HL-60/S4 treated with phorbol 12-myristate 13-acetate at 8.2 ng/mL for 4 days and 3 days (cell line): ENCODE measurements at regions not wholly inside any gene's neighbourhood (a gene's known extent, or its start where the extent isn't known, plus 50 kb on each side); places are given as distances from the start of the nearest gene placed in this dataset.

Experiments used
- in situ Hi-C: fragments of 300-500 bp; cut with MboI; formaldehyde crosslinking; loops from 2 replicates; pipeline ENCODE4 v1.15.0; 2022; ENCODE audit warnings: low sequenced_read_pairs

DNA sequence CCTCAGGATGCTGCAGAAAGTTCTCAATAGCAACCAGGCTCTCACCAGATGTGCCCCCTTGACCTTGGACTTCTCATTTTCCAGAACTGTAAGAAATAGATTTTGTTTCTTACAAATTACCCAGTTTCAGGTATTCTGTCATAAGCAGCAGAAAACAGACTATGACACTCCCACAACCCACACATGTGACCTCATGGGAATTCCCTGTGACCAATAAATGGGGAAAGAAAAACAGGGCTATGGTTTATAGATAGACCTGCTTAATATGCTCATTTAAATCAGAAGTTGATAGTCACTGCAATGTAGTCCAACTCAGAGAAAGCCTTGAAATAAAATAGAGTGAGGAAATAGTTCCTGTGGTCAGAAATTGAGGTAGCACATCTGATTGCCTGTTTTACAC, 380.9 kb upstream of the PTBP2 start:
- in situ Hi-C loops = no loop called here

DNA sequence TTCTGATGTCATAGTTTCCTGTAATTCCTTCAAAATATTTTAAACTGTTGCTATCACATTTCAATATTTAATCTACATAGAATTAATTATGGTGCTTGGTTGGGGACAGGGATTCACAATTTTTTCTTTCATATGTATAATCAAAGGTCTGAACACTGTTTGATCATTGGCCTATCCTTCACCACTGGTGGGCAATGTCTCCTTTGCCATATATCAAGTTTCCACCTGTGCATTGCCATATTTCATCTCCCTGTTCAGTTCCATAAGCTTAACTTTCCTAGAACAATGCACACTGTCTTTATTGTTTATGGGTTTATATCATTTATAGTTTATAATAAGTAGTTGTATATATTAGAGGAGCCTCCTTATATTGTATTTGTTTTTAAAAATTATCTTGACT, 374.9 kb upstream of the PTBP2 start:
- in situ Hi-C loops = no loop called here

DNA sequence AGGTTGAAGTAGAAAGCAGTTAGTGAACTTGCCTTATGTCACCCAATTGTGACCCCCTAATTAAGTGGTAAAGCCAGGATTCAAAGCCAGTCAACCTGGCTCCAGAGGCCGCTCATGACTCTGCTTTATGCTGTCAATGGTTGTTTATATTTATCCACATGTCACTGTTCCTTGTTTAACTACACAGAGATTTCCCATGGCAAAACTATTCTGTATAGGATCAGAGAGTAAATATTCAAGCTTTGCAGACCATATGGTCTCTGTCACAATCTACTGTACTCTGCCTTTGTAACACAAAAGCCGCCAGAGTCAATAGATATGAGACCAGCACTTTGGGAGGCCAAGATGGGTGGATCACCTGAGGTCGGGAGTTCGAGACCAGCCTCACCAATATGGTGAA, 371.7 kb upstream of the PTBP2 start:
- in situ Hi-C loops = loop anchor here (25.0 kb wide), 1 partner anchor 113 kb away; no protein-coding TSS in a partner anchor

DNA sequence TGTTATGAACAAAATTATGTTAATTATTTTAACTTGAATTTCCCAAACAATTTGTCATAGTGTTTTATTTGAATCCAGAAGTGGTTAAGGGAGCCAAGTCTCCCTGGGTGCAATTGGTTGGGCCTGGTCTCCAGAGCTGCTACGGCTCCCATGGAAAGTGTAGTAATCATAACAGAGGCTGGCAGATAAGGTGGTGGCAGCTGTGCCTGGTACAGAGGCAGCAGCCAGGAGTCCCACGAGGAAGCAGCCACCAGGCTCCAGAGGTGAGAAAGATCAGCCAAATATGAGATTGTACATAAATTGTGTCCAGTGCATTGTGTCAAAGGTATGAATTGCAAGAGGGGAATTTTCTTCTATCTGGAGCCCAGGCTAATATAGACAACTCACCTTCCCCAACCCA, 368.9 kb upstream of the PTBP2 start:
- in situ Hi-C loops = loop anchor here (25.0 kb wide), 1 partner anchor 115 kb away; no protein-coding TSS in a partner anchor

DNA sequence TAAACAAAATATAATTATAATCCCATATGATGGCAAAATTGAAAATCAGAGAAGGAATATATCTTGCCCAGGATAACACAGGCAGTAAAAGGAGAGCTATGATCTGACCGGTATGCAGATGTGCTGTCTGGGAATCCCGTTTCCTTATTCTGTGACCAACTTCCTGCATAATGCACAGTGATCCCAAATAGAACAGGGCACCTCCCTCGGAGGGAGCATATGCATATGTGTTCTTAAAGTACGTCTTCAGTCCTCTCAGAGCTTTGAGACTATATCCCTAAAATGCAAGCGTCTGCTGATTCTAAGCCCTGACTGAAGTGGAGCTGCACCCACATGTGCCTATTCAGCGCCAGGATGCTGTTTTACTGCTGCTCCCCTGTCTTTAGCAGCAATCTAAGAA, 366.1 kb upstream of the PTBP2 start:
- in situ Hi-C loops = loop anchor here (25.0 kb wide), 1 partner anchor 118 kb away; no protein-coding TSS in a partner anchor

DNA sequence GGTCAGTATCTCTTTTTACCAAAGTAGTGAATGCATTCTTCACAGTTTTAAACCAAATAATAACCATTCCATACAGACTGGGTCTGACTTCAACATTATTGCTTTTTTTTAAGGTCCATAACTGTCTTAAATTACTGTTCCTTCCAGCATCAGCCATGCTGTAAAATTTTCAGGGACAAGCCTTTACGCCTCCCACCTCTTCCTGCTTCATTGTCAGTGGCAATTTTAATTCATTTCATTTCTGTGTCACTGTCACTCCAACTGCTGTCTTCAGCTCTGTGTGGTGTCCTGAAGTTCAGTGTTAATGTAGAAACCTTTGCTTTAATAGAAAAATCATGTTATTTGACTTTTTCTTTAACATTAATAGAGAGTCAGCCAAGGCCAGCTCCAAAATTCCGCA, 365.6 kb upstream of the PTBP2 start:
- in situ Hi-C loops = loop anchor here (25.0 kb wide), 1 partner anchor 119 kb away; no protein-coding TSS in a partner anchor

DNA sequence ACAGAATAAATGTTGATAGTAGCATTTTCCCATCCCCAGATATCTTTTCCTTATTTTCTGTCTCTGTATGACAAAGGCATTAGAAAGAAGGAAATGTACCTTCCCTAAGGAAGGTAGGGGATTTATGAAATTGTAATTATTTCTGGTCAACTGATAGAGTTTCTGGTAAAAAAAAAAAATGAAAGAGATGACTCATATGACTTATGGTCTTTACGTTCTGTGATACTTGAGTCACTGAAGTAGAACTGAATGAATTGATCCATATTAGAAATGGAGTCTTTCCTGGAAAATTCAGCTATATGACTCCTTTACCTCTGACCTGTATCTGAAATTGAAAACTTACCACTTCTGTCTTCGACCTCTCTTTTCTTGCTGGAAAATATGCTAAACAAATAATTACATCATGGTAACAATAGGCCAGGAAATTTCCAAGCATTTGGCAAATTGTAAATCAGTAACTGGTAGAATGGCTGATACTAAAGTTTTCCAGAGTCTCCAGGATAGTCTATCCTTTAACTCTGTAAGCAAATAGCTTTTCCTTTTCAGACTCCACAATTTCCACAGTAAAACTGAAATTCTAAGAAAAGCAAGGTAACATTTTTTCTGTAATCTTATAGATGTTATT, 364.3 kb upstream of the PTBP2 start:
- in situ Hi-C loops = loop anchor here (25.0 kb wide), 1 partner anchor 120 kb away; no protein-coding TSS in a partner anchor

DNA sequence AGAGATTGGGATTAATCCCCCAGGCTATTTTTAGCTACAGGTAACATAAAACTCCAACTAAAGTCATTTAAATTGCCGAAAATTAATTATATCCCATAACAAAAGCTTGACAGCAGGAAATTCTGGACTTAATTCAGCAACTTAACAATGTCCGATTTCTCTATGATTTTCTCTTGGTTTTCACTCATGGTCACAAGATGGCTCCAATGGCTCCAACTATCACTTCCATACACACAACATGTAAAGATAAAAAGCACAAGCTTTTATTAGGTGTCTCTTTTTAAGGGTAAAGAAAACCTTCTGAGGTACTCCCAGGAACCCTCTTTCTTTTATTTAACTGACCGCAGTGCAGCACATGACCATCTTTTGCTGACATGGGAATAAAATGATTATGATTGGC, 363.5 kb upstream of the PTBP2 start:
- in situ Hi-C loops = loop anchor here (25.0 kb wide), 1 partner anchor 121 kb away; no protein-coding TSS in a partner anchor

DNA sequence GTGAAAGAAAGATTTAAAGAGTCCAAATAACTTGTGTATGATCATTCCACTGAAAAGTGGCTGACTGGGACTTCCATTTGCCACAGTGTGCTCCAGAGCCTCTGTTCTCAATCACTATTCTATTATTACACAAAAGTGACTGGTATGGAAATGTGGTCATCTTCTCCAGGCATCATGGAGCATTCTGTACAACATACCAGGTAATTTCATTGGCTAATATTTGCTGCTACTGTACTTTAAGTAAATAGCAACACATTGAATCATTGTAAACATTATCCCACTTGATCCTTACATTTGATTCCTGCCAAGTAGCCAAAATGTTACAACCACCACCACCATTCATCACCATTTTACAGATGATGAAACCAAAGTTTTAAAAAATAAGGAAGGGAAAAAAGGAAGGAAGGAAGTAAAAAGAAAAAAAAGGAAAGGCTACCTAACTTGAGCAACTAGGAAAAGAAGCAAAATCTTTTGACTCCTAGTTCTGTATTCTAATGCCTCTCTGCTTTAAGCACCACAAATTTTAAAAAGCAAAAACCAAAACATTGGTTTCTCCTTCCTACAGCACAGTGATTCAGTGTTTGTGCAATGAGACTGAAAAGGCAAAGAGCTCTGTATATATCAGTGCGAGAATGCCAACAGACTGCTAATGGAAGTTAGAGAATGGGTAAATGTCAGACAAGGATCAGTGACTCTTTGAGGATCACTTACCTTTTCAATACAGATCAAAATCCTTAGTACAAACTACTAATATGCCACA, 361.4 kb upstream of the PTBP2 start:
- in situ Hi-C loops = loop anchor here (25.0 kb wide), 1 partner anchor 123 kb away; no protein-coding TSS in a partner anchor

DNA sequence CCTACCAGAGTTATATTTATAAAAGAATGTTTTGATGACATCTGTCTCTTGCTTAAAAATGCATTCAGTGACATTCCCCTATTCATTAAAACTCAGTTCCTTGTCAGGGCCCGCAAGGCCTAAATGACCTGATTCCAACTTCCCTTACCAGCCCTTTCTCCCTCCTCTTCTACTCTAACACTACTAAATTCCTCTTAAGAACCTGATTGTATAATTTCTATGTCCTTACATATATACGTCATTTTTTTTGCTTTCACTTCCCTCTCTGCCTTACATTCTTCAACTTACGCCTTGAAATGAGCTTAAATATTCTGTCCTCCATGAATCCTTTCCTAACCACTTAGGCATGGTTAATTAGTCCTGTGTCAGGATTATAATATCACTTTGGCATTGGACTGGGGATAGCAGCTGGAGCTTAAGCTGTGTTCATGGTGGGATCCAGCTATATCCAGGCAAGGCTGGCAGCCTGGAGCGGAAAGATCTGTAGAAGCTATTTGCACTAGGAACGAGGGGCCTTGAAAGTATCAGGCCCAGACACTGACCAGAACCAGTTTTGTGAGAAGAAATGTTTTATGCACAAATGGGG, 360.2 kb upstream of the PTBP2 start:
- in situ Hi-C loops = loop anchor here (25.0 kb wide), 1 partner anchor 124 kb away; no protein-coding TSS in a partner anchor

DNA sequence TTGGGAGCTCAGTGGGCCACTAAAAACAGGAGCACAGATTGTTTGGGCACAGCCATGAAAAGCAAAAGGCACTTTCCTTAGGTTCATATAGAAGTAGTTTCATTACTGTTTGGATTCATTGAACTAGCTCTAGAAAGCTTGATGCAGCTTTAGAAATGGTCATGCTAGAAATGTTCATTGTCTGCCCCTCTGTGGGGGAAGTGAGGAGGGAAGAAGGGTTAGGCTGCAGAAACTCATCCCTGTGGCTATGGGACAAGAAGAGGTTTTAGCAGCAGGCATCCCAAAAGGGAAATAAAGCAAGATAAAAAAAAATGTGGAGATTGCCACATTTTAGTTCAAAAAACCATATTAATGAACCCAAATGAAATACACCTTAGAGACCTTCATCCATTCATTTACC, 359.6 kb upstream of the PTBP2 start:
- in situ Hi-C loops = loop anchor here (25.0 kb wide), 1 partner anchor 125 kb away; no protein-coding TSS in a partner anchor

DNA sequence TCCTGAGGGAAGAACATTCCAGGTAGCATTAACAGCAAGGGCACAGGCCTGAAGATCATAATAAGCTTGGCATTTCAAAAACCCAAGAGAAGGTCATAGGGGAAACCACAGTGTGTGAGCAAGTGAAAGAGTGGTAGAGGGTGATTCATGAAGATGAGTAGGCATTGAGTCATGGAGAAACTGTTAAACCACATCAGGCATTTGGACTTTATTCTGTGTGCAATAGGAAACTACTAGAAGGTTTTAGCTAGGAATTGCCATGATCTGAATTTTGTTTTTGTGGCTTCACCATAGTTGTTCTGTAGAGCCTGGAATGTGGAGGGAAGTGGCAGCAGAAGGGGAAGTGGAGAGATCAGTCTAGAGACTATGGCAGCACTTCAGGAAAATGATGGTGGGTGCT, 359.0 kb upstream of the PTBP2 start:
- in situ Hi-C loops = loop anchor here (25.0 kb wide), 1 partner anchor 125 kb away; no protein-coding TSS in a partner anchor

DNA sequence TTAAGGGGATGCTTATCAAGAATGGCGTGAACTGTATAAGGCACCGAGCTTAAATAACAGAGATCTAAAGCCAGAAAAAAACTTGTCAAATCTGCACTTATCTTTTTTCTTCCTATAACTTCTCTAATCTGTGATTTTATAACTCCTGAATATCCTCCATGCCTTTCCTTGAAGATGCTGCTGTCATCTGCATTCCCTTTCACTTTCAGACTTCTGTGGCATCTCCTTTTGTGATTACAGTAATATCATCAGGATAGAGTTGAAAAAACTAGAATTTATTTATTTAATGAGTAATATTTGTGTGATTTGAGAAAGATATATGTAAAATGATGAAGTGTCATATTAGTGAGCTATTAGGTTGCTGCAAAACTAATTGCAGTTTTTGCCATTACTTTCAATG, 357.8 kb upstream of the PTBP2 start:
- in situ Hi-C loops = loop anchor here (25.0 kb wide), 1 partner anchor 127 kb away; no protein-coding TSS in a partner anchor

DNA sequence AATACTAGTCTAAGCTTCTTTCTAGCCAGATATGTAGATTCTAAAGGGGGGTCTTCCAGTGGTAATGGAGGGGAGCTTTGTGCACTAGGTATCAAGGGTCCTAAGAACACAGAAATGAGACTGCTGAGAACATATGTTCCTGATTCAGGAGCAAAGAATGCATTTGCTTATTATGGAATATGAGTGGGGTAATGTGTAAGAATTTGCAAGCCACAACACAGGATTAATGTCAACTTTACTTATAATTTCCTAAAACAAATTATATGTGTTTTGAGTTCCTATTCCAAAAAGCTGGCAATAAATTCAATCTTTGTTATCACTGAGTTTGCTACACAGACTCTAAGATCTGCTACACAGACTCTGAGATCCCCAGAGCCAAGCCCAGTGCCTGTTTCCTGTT, 357.0 kb upstream of the PTBP2 start:
- in situ Hi-C loops = loop anchor here (25.0 kb wide), 1 partner anchor 127 kb away; no protein-coding TSS in a partner anchor

DNA sequence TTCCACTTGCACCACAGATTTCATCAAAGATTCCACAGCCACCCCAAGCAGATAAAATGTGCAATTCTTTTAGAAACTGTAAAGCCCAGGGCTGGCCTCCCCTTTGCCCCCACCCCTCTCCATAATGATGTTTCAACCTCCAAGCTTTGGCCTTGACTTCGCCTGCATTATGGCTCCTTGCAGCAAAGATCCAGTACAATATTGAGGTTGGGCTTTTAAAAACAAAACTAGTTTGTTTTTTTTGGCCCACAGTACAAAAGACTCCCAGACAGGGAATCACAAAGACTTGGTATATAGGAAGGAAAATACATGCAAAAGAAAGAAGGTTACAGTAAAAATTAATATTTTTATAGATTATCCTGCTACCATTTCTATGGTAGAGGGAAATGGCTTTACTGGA, 356.5 kb upstream of the PTBP2 start:
- in situ Hi-C loops = loop anchor here (25.0 kb wide), 1 partner anchor 128 kb away; no protein-coding TSS in a partner anchor

DNA sequence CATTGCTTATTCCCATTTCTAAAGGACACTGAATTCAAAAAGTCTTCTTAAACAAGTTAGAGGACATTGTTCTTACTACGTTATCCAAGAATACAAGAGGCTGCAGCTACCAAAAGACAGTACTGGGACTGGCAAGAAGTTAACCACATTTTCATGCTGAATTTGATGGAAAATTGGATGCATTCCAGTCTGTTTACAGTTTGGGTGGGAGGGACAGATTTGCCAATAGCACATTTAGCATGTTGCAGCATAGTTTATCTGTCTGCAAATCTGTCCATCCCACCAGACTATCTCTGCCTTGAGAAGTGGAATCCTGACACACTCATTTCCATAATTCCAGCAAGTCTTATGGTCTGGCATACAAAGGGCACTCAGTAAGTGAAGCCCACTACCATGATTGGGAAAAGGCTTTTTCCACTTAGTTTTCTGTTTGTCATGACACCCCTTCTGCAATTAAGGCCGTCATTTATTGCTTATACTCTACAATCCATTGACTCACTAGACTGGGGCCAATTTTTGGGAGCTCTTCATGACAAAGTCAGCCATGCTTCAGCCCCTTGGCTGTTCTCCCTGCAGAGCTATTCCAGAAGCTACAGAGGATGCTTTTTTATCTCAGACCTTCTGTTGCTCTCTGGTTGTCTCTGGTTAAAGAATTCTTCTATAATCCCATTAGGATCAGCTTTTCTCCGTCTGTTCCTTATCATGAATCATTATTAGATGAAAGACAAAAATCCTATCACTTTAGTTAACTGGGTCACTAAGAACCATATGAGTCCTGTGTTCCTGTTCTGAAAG, 355.8 kb upstream of the PTBP2 start:
- in situ Hi-C loops = loop anchor here (25.0 kb wide), 1 partner anchor 128 kb away; no protein-coding TSS in a partner anchor

DNA sequence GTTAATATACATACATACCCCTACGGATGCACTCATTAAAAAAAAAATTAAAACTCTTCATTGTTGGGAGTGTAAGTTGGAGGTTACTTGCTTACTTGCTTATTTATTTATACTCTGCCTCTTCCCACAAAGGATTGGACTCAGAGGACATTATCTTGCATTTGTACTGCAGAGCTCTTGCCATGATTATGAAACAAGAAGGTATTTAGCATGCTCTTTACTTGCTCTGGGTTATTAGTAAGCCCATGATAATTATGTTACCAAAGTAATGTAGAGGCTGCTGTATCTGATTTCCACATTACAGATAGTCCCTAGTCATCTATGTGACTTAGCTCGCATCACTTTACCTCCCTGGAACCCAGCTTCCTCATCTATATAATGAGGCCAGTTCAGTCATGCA, 355.1 kb upstream of the PTBP2 start:
- in situ Hi-C loops = loop anchor here (25.0 kb wide), 1 partner anchor 129 kb away; no protein-coding TSS in a partner anchor

DNA sequence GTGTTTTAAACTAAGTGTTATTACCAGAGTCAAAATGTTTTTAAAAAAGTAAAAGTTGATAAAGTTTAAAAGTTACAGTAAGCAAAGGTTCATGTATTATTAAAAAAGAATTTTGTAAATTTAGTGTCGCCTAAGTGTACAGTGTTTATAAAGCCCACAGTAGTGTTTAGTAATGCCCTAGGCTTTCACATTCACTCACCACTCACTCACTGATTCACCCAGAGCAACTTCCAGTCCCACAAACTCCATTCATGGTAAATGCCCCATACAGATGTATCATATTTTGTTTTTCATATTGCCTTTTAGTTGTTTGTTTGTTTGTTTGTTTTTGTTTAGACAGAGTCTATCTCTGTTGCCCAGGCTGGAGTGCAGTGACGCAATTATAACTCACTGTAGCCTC, 353.8 kb upstream of the PTBP2 start:
- in situ Hi-C loops = loop anchor here (25.0 kb wide), 1 partner anchor 130 kb away; no protein-coding TSS in a partner anchor

DNA sequence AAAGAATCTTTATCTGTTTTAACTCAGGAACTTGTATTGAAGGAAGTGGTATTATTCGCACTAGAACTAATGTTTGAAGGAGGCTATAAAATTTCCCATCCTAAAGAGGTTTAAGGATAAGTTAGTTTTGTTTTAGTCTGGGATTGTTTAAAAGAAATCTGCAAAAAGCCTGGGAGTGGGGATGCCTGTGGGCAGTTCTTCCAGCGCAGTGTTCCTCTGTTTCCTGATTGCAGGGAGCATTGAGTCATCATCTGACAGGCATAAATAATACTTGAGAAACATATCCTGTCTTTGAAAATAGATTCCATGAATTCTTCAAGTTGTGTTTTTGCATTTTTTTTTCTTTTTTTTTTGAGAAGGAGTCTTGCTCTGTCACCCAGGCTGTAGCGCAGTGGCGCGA, 350.8 kb upstream of the PTBP2 start:
- in situ Hi-C loops = loop anchor here (25.0 kb wide), 1 partner anchor 133 kb away; no protein-coding TSS in a partner anchor

DNA sequence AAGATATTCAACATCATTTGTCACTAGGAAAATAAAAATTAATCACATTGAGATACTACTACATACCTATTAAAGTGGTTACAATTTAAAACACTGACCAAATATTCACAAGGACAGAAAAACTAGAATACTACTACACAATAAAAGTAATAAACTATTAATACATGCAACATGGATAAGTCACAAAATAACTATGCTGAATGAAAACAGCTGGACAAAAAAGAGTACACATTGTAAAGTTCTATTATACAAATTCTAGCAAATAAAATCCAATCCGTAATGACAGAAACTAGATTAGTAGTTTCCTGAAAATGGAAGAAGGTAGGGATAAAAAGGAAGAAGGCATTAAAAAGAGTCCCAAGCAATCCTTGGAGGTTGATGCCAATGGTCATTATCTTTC, 348.7 kb upstream of the PTBP2 start:
- in situ Hi-C loops = loop anchor here (25.0 kb wide), 1 partner anchor 136 kb away; no protein-coding TSS in a partner anchor
